ENCODE measurements at regions not wholly inside any gene's neighbourhood (a gene's known extent, or its start where the extent isn't known, plus 50 kb on each side); places are given as distances from the start of the nearest gene placed in this dataset.

DNA sequence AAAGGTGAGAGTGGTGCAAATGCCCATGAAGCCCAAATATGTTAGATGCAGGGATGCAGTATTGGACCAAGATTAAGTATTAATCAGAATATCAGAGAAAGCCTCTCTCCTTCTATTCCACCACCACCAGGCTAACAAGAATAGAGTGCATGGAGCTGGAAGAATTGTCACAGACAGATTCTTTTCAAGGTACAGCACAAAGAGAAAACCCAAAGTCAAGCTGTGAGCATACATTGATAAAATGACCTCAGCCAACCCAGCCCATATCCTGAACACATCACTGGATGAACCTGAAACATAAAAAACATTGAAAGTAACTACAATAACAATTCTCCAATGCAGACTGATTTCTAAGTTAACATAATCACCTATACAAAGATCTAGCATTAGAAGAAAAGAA lies 445.7 kb upstream of the NETO1 start:
- TF ChIP-seq, protein P1, sequence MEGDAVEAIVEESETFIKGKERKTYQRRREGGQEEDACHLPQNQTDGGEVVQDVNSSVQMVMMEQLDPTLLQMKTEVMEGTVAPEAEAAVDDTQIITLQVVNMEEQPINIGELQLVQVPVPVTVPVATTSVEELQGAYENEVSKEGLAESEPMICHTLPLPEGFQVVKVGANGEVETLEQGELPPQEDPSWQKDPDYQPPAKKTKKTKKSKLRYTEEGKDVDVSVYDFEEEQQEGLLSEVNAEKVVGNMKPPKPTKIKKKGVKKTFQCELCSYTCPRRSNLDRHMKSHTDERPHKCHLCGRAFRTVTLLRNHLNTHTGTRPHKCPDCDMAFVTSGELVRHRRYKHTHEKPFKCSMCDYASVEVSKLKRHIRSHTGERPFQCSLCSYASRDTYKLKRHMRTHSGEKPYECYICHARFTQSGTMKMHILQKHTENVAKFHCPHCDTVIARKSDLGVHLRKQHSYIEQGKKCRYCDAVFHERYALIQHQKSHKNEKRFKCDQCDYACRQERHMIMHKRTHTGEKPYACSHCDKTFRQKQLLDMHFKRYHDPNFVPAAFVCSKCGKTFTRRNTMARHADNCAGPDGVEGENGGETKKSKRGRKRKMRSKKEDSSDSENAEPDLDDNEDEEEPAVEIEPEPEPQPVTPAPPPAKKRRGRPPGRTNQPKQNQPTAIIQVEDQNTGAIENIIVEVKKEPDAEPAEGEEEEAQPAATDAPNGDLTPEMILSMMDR (IDR thresholded peaks at IDR 0.05): no peak
- TF ChIP-seq ZFX (IDR thresholded peaks at IDR 0.05; ENCODE audit: borderline replicate concordance): no peak

Measured in 22Rv1 (cell line).